Right renal pelvis (tissue), 4 donors: ENCODE measurements at regions not wholly inside any gene's neighbourhood (a gene's known extent, or its start where the extent isn't known, plus 50 kb on each side); places are given as distances from the start of the nearest gene placed in this dataset.
"Not testable (repeated sequence)": the region's sequence is repeated elsewhere in the genome, so short reads cannot be mapped to it uniquely, and the experiment has no call there.

ENCODE experiments used
- DNase-seq, 4 donors: peaks; one replicate each; pipeline ENCODE4 v3.0.0-alpha.2; 2013; ENCODE audit warnings: low read depth in 4 of 4, low spot score in 3 of 4, missing footprints in 1 of 4

DNA sequence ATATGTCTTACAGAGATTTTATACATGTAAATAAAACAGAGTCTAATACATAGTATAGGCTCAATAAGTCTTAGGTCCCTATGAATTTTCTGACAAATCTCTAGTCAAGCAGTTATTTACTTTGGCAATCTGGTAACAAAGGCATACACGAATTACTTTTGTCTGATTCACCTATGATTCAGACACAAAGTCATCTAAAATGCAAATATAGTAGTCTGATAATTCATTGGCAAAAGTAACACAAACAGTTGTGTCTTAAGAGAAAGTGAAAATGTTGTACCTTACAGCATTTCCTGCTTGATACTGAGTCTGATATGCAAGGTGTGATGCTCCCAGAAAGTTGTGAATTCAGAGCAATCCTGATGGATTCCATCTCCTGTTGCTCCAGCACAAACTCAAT is 209.4 kb upstream of the PRSS1 start:
- no peak for DNase-seq

DNA sequence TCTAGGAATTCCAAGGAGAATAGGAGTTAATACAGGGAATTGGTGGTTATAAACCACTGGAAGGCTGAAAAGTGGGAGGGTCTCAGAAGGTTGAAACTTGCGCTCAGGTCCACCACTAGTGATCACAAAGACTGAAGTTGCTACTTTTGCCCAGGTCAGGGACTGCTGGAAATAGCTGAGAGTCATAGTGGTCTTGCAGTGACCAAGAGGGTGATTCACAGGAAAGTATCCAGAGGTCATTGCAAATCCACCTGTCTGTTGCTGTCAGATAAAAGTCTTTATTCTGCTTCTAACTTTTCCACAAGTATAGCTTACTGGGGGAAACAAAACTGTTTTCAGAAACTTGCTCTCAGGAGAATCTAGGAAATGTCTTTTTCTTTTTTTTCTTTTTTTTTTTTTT is 211.5 kb upstream of the PRSS1 start:
- no peak for DNase-seq

DNA sequence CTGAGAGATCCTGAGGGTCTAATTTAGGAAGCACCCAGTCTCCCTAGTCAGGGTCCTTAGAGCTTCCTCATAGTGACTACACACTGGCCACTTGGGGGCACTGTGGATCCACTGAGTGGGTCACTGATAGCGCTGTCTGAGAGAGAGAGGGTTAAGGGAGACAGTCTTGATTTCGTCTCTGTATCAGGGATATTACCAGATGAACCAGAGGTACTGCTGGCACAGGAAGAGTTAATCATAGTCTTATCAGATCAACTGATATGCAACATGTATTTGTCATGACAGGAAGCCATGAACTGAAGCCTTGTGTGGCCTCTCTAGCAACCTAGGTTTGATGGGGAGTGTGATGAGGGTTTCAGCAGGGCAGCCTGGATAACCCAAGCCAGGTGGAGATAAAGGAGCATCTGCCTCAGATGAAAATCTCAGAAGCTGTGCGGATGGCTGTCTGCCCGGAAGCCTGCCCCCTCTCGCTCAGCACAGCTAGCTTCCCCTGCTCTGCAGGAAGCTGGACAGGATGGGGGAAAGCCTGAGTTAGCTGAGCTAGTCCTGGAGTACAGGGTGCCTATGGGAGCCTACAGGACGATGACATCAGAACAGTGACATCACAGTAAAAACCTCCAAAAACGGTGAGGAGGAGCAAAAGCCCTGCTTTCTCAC is 214.0 kb upstream of the PRSS1 start:
- DNase-seq, result peak; percentile 32 to 41 (median 34)

DNA sequence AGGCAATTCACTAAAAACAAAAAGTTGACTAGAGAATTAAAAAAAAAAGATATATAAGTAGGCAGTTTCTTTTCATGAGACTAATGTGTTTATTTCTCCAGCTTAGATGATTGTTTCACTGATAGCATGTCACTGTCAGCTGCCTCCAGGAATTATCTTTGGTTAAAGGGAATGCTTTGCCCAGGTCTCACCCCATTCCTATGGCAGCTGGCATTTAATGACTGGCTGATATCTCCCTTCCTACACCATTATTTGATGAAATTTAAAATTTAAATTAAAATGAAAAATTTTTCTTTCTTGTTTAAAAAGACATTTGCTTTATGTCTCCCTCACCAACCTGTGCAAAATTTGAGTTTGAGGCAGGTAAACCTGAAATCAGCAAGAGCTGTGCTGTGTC is 214.5 kb upstream of the PRSS1 start:
- no peak for DNase-seq

DNA sequence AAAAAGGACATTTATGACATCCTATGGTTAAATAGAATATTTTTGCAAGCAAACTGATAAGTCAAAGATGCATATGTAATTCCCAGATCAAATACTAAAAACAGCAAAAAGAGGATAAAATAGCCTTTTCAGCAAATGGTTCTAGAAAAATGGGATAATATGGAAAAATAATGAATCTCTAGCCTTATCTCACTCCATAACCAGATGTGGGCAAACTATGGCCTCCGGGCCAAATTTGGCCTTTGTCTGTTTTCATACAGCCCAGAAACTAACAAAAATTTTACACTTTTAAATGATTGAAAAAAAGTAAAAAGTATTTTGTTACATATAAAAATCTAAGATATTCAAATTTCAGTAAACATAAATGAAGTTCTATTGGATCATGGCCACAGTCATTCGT is 215.4 kb upstream of the PRSS1 start:
- DNase-seq, result no peak

DNA sequence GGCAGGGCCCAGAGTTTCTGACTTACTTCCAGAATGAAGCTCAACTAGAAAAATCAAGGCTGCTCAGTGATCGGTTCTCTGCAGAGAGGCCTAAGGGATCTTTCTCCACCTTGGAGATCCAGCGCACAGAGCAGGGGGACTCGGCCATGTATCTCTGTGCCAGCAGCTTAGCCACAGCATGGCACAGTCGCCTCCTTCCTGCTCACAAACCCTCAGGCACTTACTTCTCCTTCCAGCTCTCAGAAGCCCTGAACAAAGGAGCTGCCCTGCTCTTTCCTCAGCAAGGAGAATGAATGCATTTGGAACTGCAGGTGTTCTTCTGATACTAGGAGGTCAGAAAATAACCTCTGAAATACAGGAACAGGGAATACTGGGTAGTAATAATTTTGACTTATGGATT is 219.7 kb upstream of the PRSS1 start:
- DNase-seq, result no peak

DNA sequence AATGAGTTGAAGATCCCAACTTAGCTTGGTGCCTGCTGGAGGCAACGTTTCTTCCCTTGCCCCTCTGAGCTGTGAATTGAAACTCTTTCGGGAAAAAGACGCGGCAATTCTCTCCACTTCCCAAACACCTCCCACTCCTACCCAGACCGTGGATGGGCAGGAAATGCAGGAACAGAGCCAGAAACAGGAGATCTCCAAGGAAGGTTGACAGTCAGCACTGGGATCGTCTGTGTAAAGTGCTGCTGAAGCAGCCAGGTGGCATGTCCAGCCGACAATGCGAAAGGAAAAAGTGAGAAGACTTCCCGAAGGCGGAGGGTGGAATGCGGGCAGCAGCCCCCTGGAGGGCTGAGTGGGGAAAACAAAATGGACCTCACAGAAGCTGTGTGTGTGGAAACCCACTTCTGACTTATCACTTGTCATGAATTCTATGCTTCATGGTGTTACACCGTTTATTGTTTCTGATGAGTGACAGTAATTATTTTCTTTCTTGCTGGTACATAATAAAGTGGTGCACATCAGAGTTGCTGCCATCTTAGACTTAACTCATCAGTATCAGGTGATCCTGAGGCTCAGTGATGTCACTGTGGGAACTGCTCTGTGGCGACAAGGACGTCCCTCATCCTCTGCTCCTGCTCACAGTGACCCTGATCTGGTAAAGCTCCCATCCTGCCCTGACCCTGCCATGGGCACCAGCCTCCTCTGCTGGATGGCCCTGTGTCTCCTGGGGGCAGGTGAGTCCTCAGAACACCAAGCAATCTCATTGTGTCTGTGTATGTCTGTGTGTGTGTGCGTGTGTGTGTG is 220.5 kb upstream of the PRSS1 start:
- DNase-seq, result no peak

DNA sequence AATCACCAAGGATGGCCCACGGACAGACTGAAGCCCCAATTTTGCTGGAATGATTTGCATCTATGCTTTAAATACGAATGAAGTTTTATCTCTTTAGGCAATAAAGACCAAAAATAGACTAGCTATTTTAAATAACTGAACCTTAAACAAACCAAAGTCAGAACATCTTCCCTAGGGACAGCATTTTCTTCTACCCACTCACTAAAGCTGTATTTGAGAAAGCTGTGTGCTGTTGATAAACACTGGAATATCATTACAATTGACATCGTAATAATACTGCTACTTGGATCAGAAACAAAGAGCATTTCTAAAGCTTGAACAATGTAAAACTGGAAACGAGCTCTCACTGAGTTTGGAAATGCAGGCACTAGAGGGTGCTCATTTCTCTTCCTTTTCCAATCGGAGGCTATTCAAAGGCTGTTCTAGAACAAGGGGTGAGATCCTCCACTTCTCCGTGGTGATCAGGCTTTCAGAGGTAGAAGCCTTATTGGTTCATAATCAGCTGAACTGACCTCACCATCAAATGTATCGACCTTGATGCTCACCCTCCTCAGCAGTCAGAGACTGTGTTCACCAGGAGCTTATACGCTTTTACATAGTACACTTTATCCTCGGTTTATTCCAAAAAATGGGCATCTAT is 225.3 kb upstream of the PRSS1 start:
- DNase-seq, result no peak

DNA sequence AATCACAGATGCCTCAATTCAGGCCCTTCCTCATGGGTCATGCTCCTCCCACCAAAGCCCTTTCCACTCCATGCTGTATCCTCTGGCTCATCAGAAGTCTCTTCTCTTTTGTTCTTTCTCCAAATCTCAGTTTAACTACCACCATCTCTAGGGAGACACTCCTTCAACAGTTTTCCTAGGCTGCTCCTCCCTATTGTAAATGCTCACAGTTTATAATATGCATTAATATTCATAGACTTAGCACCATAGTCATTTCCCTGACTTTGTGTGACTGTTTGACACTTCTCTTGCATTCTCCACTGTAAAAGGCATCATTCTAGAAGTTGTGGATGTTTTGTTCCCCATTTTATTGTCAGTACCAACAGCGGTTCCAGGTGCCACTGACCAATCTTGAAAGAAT is 226.5 kb upstream of the PRSS1 start:
- DNase-seq, result no peak

DNA sequence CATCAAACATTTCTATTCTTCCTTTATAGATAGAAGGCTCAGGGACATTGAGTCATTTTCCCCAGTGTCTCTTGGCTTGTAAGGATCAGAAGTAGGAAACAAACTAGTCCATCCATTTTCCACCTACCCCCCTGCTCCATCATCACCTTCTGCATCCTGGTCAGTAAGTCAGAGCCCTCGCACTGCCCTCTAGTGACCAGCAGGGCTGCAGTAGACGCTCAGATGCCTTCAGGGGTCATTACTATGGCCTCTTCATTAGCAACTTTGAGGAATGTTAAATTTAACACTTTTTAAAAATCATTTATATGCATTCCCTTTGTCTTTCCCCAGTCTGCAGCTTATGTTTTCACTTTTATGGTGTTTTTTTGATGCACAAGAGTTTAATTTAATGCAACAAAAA is 228.4 kb upstream of the PRSS1 start:
- DNase-seq, result not testable (repeated sequence)

DNA sequence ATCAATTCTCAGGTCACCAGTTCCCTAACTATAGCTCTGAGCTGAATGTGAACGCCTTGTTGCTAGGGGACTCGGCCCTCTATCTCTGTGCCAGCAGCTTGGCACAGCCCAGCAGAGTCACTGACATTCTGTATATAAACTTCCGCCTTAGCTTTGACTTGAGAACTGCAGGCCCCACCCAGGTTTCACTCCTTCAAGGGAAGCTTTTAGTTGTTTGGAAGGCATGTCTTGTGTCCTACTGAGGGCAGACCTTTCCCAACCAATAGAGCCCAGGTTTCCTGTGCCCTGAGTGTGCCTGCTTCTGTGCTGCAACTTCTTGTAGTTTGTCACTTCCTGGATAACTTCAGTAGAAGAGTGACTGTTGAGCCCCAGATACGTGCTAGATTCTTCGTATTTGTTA is 228.8 kb upstream of the PRSS1 start:
- DNase-seq, result not testable (repeated sequence)

DNA sequence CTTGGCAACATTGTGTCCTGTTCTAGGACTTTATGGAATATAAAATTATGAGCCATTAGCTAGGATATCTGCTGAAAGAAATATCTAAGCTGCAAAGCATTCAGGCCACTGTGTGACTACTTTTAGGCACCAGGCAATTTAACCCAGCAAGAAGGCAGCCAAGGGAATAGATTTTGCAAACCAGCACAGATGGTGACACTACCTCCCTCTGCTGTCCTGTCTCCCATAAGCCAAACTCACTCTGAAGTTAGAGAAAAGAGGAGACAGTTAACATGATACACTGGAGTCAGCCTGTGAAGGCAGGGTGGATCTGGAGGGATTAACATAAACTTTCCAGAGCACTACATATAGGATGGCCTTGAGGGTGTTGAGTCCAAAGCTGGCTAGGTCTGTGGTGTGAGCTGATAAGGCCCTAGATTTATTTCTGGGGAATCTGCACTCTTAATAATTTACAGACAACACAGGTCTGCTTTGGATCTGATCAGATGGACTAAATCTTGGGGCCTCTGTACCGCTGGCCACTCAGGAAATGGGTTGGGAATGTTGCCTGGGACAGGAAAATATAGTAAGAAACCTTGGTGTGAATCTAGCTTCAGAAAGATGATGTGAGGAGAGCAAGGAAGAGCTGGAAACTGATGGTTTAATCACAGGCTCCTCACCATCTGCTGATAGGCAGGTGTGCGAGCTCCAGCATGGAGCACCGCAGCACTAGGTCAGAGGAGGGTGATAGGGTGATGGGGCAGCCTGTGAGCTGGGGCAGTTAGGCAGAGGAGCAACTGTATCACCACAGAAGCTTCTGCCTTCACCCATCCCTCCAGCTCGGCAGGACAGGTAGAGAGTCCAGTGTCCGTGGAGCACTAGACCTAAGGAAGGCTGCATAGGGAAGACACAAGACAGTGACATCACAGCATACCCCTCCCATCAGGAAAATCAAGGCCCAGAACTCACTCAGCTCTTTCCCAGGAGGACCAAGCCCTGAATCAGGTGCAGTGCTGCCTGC is 229.9 kb upstream of the PRSS1 start:
- no peak for DNase-seq

DNA sequence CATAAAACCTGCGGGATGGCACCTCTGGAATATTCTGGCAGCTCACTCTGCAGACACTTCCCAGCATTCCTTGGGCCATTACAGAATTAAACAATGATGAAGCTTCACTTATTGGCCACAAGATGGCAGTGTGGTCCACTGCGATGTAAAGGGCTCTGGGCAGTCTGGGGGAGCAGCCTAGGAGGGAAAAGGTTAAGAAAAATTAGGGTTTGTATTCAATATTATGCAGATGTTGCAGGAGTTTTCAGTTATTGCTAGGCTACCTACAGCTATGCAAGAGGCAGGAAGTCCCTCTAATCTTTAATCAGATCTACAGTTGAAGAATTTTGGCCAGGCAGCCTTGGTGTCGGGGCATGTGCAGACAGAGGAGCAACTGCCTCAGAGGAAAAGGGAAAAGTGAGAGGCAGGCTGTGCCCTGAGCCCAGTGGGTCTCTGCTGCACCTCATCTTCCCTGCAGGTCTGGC is 233.2 kb upstream of the PRSS1 start:
- DNase-seq, result peak; percentile 40 to 47 (median 43)

DNA sequence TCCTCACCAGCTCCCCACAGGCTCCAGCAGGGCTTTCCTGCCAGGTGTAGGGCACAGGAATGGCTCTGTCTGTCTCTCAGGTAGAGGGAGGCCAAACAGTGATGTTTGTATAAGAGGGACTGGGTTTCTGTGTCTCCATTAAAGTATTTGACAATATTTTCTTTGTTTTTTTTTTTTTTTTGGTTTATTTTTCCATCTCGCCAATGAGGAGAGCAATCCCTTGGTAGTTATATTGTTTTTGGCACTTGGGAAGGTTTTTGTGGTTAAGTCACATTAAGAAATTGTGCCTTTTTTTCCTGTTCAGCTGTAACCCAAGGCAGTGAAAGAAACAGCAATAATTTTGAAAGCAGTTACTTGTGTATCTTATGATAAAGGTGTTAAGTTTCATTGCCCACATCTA is 234.6 kb upstream of the PRSS1 start:
- not testable (repeated sequence) for DNase-seq

DNA sequence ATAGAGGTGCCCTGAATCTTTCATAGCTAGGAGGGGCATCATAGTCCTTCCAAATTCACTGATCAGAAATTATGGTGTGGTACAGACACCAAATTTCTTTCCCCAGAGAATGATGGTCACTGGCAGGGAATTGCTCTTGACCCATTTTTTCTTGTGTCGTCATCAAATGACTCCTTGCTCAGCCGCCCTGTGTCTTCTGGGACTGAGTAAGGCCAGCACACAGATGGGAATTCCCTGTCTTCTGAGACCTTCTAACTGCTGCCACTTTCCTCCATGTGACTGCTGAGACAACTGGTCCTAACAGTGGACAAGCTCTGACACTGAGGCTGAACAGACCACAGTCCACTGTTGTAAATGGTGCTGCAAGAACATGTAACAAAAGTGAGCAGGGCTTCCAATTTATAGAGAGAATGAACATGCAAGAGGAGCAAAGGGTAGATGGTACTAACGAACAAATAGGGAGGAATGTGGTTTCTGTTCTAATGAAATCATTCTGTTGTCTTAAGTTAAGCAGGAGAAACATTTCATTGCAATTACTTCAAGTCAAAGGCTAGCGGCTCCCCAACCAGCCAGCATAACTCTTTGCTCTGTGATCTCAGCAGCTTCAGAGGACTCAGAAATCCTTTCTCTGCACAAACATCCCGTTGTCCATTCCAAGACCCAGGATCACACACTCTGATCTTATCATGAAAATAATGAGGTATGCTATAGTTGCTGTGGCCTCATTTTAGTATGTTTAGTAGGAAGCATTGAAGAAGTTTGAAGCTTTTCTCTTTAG is 235.9 kb upstream of the PRSS1 start:
- DNase-seq, result no peak

DNA sequence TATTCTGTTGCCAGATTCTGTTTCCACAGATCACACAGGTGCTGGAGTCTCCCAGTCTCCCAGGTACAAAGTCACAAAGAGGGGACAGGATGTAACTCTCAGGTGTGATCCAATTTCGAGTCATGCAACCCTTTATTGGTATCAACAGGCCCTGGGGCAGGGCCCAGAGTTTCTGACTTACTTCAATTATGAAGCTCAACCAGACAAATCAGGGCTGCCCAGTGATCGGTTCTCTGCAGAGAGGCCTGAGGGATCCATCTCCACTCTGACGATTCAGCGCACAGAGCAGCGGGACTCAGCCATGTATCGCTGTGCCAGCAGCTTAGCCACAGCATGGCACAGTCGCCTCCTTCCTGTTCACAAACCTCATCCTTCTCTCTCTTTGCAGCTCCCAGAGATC is 237.5 kb upstream of the PRSS1 start:
- no peak for DNase-seq

DNA sequence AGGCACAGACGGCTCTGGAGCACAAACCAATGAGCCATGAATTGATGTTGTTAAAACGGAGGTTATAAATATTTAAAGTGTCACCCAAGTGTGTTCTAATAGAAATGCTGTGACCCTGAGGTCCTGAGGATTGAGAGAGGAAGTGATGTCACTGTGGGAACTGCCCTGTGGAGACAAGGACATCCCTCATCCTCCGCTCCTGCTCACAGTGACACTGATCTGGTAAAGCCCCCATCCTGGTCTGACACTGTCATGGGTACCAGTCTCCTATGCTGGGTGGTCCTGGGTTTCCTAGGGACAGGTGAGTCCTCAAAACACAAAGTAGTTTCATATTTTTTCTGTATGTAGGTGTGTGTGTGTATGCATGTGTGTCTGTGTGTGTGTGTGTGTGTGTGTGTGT is 237.9 kb upstream of the PRSS1 start:
- no peak for DNase-seq

DNA sequence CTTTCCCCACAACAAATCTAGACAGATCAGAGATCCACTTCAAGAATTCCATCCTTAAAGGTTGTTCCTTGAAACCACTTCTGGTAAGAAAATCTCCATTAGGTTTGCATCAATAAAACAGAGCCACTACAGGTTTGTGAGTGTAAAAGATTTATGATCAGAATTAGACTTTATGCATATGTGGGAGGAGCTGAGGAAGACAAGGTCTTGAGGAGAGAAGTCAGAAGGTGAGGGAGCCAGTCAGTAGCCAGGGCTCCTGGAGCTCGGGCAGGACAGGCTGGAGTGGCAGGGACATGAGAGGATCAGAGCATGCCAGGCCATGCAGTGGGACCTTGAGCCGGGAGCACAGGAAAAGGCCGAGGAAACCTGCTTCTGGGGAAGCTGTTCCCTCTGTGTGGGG is 240.0 kb upstream of the PRSS1 start:
- DNase-seq, result not testable (repeated sequence)

DNA sequence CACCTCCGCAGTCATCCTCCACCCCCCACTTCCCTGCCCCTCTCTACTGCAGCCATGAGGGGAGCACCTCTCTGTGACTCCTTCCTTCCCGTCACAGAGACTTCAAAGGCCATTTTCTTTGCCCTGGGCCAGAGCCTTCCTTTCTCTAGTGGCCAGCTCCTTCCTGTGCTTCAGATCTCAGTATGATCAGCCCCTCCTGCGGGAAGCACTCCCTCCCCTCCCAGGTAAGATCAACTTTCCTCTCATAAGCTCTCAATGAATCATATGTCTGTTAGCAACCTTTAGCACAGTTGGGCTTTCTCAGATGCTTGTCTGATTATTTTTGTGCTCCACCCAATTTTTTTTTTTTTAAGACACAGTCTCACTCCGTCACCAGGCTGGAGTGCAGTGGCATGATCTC is 241.0 kb upstream of the PRSS1 start:
- no peak for DNase-seq

DNA sequence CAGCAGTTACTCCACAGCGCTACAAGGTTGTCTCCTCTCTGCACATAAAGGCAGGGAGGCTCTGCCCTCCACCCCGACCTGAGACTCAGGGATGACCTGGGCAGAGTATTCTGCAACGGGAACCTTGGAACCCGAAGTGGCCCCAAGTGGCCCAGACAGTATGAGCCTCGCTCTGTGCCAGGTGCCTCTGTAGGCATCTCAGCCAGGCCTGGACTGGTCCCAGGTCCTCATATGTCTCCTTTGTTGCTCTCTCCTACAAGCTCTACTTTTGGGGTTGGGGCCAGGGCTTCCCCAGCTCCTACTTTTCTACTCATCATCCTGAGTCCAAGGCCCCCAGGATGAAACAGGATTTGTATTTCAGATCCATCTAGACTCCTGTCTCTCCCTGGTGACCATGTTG is 241.5 kb upstream of the PRSS1 start:
- DNase-seq, result no peak
